Testis (tissue), 2 donors: ENCODE measurements at regions not wholly inside any gene's neighbourhood (a gene's known extent, or its start where the extent isn't known, plus 50 kb on each side); places are given as distances from the start of the nearest gene placed in this dataset.
"Not testable (repeated sequence)": the region's sequence is repeated elsewhere in the genome, so short reads cannot be mapped to it uniquely, and the experiment has no call there.

ENCODE experiments used
- DNase-seq: peaks from one replicate; pipeline ENCODE4 v3.0.0-alpha.2; 2019
- H3K27ac ChIP-seq, 2 donors: fragments of 200-600 bp; sonication (generic); one replicate each; pipeline ENCODE4 v1.5.1; 2019
- H3K27me3 ChIP-seq: fragments of 200-600 bp; sonication (generic); one replicate; pipeline ENCODE4 v1.5.1; 2019
- H3K36me3 ChIP-seq: fragments of 200-600 bp; sonication (generic); one replicate; pipeline ENCODE4 v1.5.1; 2017; ENCODE audit warnings: low read depth; ENCODE audit errors: missing control alignments
- H3K4me1 ChIP-seq: fragments of 200-600 bp; sonication (generic); one replicate; pipeline ENCODE4 v1.5.1; 2019
- H3K4me3 ChIP-seq, 2 donors: fragments of 200-600 bp; sonication (generic); one replicate each; pipeline ENCODE4 v1.5.1; 2017 to 2019
- H3K9me3 ChIP-seq: fragments of 200-600 bp; sonication (generic); one replicate; pipeline ENCODE4 v1.5.1; 2017
- POLR2A ChIP-seq: fragments of 450-650 bp; IDR thresholded peaks from one replicate; pipeline ENCODE4 v1.6.1; 2017; ENCODE audit warnings: antibody characterized with exemption, mild to moderate bottlenecking, moderate library complexity
- WGBS, 2 donors: methylation state at CpG; one replicate each; pipeline ENCODE4 v1.1.5; 2018; 5-methylcytosine and 5-hydroxymethylcytosine counted together
- intact Hi-C: fragments of 100-400 bp; cut with DNase I; formaldehyde crosslinking; loops from one replicate; pipeline ENCODE4 v1.15.1; 2023; ENCODE audit warnings: low total_unique reads
- TF ChIP-seq, protein P1 (sequence below), 3 experiments: fragments of 450-650 bp in 2 of 3; fragments of 200-600 bp in 1 of 3; sonication (generic) in 1 of 3; IDR thresholded peaks; one replicate each; pipeline ENCODE4 v1.5.1; 2016 to 2019; ENCODE audit warnings: antibody characterized with exemption in 3 of 3, mild to moderate bottlenecking in 2 of 3, moderate library complexity in 1 of 3

DNA sequence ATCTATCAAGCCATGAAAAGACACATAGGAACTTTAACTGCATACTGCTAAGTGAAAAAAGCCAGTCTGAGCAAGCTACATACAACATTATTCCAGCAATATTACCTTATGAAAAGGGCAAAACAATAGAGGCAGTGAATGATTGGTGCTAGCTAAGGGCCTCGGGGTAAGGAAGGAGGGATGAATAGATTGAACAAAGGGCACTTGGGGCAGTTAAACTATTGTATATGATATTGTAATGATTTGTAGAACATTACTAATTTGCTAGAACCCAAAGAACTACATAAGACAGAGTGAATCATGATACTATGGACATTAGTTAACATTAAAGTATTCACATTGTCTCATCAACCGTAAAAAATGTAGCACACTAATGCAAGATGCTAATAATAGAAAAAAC lies 218.3 kb downstream of the FBXO4 start:
- H3K27ac ChIP-seq = no peak overlapping the region
- no peaks in the 10 kb centered on the region for H3K4me1 ChIP-seq
- 86 to 91% methylated on average over 2 of the region's 2 CpGs for WGBS, 2 donors
- no peak for DNase-seq
- TF ChIP-seq POLR2A = no peak
- TF ChIP-seq, protein P1, sequence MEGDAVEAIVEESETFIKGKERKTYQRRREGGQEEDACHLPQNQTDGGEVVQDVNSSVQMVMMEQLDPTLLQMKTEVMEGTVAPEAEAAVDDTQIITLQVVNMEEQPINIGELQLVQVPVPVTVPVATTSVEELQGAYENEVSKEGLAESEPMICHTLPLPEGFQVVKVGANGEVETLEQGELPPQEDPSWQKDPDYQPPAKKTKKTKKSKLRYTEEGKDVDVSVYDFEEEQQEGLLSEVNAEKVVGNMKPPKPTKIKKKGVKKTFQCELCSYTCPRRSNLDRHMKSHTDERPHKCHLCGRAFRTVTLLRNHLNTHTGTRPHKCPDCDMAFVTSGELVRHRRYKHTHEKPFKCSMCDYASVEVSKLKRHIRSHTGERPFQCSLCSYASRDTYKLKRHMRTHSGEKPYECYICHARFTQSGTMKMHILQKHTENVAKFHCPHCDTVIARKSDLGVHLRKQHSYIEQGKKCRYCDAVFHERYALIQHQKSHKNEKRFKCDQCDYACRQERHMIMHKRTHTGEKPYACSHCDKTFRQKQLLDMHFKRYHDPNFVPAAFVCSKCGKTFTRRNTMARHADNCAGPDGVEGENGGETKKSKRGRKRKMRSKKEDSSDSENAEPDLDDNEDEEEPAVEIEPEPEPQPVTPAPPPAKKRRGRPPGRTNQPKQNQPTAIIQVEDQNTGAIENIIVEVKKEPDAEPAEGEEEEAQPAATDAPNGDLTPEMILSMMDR (IDR thresholded peaks at IDR 0.05) = no peak
- no peak overlapping the region for H3K4me3 ChIP-seq
- intact Hi-C loops = no loop called here
- H3K27me3 ChIP-seq = no peaks in the 10 kb centered on the region
- H3K9me3 ChIP-seq = no peaks in the 10 kb centered on the region
- no peaks in the 10 kb centered on the region for H3K36me3 ChIP-seq

DNA sequence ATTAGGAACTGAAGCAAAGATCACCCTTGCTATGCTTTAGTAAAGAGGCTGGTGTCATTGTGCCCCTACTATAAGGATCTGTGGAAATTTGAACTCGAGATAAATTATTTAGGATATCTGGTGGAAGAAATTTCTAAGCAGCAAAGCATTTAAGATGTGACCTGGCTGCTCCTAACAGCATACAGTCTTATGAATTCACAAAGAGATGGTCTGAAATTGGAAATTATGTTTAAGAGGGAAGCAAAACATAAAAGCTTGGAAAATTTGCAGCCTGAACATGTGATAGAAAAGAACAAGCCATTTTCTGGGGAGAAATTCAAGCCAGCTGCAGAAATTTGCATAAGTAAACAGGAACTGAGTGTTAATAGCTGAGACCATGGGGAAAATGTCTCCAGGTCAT lies 223.7 kb downstream of the FBXO4 start:
- WGBS, 2 donors = 43 to 58% methylated on average over 1 of the region's 1 CpG
- TF ChIP-seq POLR2A = no peak
- TF ChIP-seq, protein P1 (IDR thresholded peaks at IDR 0.05) = no peak

DNA sequence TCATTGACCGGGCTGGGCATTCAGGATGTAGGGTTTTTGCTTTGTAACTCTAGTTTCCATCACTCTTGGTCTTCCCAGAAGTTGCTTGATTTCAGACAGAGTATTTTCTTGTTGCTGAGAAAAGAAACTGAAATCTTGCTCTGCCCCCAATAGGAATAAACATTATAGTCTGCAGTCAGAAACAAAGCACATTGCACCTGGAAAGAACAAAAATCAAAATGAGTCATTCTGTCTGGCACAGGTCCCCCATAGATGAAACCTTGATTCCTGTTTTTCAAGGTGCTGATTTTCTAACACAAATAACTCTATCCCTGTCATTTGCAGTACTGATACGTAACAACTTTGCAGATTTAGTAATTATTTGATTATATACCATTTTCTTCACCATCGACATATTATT lies 232.1 kb downstream of the FBXO4 start:
- Histone ChIP-seq H3K4me1 (no peaks in the 10 kb centered on the region), H3K4me3 (no peak overlapping the region), H3K27me3 (no peaks in the 10 kb centered on the region), H3K9me3 (no peaks in the 10 kb centered on the region), H3K36me3 (no peaks in the 10 kb centered on the region), H3K27ac (no peak overlapping the region)
- 61 to 74% methylated on average over 3 of the region's 3 CpGs for WGBS, 2 donors
- DNase-seq = no peak
- no peak for TF ChIP-seq POLR2A
- TF ChIP-seq, protein P1 (IDR thresholded peaks at IDR 0.05) = no peak
- intact Hi-C loops = no loop called here

More for the DNA sequence above, 223.7 kb downstream of the FBXO4 start:
- intact Hi-C loops = no loop called here
- Histone ChIP-seq H3K36me3 (no peaks in the 10 kb centered on the region), H3K4me3 (no peak overlapping the region), H3K4me1 (no peaks in the 10 kb centered on the region), H3K9me3 (no peaks in the 10 kb centered on the region), H3K27me3 (no peaks in the 10 kb centered on the region), H3K27ac (no peak overlapping the region)
- no peak for DNase-seq

DNA sequence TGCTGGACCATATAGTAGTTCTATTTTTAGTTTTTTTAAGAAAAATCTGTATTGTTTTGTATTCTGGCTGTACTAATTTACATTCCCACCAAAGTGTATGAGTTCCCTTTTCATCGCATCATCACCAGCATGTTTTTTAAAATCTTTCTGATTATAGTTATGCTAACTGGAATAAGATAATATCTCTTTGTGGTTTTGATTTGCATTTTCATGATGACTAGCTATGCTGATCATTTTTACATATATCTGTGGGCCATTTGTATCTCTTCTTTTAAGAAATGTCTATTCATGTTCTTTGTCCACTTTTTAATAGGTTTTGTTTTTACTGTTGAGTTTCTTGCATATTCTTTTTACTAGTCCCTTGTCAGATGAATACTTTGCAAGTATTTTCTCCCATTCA lies 238.0 kb downstream of the FBXO4 start:
- intact Hi-C loops = no loop called here
- WGBS, 2 donors = 90 to 100% methylated on average over 1 of the region's 1 CpG
- Histone ChIP-seq H3K27ac (no peak overlapping the region), H3K4me1 (no peaks in the 10 kb centered on the region), H3K36me3 (no peaks in the 10 kb centered on the region), H3K27me3 (no peaks in the 10 kb centered on the region), H3K4me3 (no peak overlapping the region), H3K9me3 (no peaks in the 10 kb centered on the region)
- no peak for TF ChIP-seq POLR2A
- TF ChIP-seq, protein P1 (IDR thresholded peaks at IDR 0.05) = no peak
- no peak for DNase-seq

DNA sequence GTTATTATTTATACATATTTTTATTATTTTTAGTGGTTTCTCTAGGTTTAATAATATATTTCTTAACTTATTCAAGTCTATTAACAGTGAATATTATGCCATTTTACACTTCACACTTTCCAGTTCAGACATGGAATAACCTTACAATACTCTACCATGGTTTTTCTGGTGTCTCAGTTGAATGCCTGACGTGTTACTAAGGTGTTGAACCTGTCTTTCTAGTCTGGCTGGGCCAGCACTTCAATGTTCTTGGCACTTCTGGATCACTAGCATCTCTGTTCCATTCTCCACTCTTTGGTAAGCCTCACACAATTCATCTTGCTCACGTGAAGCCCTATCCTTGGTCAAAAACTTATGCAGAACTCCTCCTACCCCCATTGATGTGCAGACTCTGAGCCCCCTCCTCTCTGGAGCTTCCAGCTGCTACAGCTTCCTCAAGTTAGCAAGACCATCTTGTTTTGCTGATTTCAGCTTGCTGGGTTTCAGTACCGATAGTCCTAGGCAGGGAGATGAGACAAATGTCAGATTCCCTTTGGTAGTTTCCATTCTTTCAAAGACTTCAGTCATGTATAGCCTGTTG lies 243.1 kb downstream of the FBXO4 start:
- 49 to 63% methylated on average over 3 of the region's 3 CpGs for WGBS, 2 donors
- intact Hi-C loops = no loop called here
- Histone ChIP-seq H3K9me3 (no peaks in the 10 kb centered on the region), H3K36me3 (no peaks in the 10 kb centered on the region), H3K27me3 (no peaks in the 10 kb centered on the region), H3K4me3 (no peak overlapping the region), H3K27ac (no peak overlapping the region), H3K4me1 (no peaks in the 10 kb centered on the region)
- no peak for DNase-seq
- TF ChIP-seq POLR2A = no peak
- TF ChIP-seq, protein P1 (IDR thresholded peaks at IDR 0.05) = no peak

DNA sequence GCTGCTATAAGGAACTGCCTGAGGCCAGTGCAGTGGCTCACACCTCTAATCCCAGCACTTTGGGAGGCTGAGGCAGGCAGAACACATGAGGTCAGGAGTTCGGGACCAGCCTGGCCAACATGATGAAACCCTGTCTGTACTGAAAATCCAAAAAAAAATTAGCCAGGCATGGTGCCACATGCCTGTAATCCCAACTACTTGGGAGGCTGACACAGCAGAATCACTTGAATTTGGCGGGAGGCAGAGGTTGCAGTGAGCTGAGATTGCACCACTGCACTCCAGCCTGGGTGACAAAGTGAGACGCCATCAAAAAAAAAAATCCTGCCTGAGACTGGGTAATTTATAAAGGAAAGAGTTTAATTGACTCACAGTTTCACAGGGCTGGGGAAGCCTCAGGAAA lies 247.1 kb upstream of the GHR start:
- H3K4me3 ChIP-seq, H3K27me3 ChIP-seq, H3K36me3 ChIP-seq, H3K9me3 ChIP-seq, intact Hi-C loops, H3K4me1 ChIP-seq: not testable (repeated sequence)
- 62 to 69% methylated on average over 3 of the region's 3 CpGs for WGBS, 2 donors
- peak overlapping the region; percentile 57 to 76 for H3K27ac ChIP-seq
- peak; percentile 22 for DNase-seq

DNA sequence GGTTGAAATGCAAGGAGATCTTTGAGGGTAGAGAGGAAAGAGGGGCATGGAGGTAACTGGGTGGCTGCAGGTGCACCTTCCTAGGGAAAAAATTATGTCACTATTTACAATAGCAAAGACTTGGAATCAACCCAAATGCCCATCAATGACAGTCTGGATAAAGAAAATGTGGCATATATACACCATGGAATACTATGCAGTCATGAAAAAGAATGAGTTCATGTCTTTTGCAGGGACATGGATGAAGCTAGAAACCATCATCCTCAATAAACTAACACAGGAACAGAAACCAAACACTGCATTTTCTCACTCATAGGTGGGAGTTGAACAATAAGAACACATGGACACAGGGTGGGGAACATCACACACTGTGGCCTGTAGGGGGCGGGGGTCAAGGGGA lies 243.4 kb upstream of the GHR start:
- H3K36me3 ChIP-seq, H3K27me3 ChIP-seq, intact Hi-C loops, H3K4me1 ChIP-seq, DNase-seq, H3K9me3 ChIP-seq, H3K27ac ChIP-seq, H3K4me3 ChIP-seq: not testable (repeated sequence)
- WGBS, 2 donors = 0 to 30% methylated on average over 1 of the region's 1 CpG
